Ureter (tissue), 1 donor: ENCODE measurements at regions not wholly inside any gene's neighbourhood (a gene's known extent, or its start where the extent isn't known, plus 50 kb on each side); places are given as distances from the start of the nearest gene placed in this dataset.
"Not testable (repeated sequence)": the region's sequence is repeated elsewhere in the genome, so short reads cannot be mapped to it uniquely, and the experiment has no call there.

Experiments
- DNase-seq: peaks from one replicate; pipeline ENCODE4 v3.0.0-alpha.2; 2020; ENCODE audit warnings: low spot score
- donor health status: DM: yes; HTN: yes; CAD: no.

GRCh38 chr9:42325561-42325960 lies 142.1 kb downstream of the SPATA31A6 start:
- not testable (repeated sequence) for DNase-seq

DNA sequence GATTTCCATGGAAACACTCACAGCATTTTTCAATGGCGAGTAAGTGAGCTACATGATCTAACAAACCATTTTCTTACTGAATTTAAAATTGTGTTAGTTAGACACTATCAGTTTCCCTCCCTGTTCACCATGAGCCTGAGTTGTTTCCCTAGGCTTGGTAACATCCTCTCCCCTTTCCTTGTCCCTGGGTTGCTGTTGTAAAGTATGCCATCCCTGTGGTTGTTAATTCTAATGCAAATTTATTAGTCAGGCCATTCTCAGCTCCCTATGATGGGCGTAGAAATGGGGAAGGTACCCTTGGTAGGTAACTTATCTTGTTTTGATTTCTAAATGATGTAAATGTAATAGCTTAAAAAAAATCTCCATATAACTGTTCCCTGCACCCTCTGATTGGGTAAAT lies 143.0 kb downstream of the SPATA31A6 start:
- not testable (repeated sequence) for DNase-seq

DNA sequence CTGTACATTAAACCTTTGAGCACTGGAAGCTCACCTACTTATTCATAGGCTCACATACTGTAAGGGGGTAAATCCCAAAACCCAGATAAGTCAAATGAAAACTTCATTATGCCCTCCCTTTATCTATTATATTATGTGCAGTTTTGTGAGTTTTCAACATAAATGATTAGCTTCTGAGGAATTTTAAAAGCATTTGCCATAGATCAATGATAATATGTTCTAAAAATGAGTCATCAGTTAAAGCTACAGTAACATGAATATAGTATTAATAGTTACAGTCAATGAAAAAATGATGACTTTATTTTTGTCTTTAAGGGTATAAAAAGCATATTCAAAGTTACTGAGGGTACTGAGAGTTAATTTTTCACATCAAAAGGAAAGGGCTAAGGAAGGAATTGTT lies 151.9 kb downstream of the SPATA31A6 start:
- DNase-seq: not testable (repeated sequence)

DNA sequence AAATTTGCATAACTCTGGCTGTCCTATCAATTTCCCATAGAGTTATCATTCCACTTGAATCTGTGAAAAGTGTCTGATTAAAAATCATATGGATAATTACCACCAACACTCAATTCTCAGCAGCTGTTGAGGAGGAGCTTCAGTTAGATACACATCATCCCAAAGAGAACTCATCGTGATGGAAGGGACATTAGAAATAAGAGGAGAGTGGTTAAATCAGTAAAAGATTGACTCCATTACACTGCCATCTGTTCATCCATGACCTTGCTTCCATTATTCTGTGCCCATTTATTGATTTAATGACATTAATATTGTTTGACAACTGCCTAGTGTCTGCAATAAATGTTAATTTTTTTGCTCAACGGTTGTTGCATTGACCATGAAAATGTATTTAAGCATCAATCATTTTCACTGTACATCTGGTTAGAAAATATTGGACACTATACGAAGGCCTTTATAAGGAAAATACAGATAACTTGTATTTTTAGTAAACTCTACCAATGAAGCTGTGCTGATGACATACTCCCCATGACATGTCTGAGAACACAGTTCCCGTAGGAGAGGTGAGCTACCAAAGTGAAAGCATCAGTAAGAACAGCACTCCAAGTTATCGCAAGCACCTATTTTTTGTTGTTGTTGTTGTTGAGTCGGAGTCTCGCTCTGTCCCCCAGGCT lies 152.7 kb downstream of the SPATA31A6 start:
- not testable (repeated sequence) for DNase-seq

- DNase-seq: not testable (repeated sequence)
Observed at GRCh38 chr9:42338275-42338674, 154.8 kb downstream of the SPATA31A6 start.

DNA sequence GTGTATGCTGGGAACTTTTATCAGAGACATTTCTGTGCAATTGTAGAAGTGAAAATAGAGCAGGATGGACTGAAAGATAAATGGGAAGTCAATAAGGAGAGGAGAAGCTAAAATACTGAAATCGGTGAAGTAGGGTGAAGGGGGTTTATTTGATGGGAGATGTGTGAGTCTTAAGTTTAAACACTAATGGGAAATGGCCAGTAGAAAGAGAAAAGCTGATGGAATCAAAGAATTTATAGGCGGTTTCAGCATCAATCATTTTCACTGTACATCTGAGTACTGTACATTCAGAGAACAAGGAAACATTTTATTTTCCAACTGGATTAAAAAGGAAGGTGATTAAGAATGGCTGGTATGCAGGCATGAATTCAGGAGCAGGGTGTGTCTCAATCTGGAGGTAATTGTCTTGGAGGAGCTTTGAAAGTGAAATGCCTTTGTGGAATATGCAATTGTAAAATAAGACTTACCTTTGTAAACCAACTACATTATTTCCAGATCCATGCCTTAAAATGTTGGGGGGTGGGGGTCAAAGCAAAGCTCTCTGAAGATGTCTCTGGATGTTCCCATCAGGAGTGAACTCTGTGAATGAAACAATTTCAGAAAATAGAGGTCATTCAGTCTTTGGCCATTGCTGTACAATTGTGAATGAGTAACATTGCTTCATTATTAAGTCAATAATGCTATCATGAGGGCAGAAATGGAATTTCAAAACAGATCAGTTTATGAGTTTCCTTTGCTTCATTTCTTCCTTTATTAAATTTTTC lies 156.4 kb downstream of the SPATA31A6 start:
- DNase-seq: not testable (repeated sequence)

DNA sequence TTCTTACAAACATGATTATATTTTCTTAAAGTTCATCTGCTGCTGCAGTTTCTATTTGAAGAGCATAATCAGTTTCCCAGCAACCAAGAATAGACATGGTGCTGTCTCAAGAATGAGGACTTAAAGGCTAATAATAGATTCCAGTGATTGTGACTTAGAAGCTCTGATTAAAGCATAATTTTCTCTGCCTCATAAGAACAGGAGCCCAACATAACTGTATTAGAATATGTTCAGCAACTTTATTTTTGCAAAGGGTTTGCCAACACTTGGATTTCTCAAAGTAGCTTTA lies 156.9 kb downstream of the SPATA31A6 start:
- not testable (repeated sequence) for DNase-seq

GRCh38 chr9:42341860-42342259 lies 158.4 kb downstream of the SPATA31A6 start:
- not testable (repeated sequence) for DNase-seq

DNA sequence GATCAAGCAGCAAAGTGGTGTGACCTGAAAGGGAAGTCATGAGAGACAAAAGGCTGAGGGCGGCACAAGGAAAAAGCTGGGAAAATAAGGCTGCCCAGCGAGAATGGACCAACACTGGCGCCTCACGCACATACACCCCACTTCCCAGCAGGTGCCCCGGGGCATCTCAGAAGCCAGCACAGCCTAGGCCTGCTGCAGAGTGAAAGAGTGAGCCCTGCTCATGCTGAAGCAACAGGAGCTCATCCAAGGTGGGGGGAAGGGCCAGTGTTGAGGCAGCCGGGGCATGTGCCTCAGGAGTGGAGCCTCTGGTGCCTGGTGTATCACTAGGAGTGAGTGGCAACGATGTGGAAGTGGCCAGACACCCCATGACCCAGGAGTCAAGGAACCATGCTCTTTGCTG lies 158.8 kb downstream of the SPATA31A6 start:
- DNase-seq: not testable (repeated sequence)

DNA sequence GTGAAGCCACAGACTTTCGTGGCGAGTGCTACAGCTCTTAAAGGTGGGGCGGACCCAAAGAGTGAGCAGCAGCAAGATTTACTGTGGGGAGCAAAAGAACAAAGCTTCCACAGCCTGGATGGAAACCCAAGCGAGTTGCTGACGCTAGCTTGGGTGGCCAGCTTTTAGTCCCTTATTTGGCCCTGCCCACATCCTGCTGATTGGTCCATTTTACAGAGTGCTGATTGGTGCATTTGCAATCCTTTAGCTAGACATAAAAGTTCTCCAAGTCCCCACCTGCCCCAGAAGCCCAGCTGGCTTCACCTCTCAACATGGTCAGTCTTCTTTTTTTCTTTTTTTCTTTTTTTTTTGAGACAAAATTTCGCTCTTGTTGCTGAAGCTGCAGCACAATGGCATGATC lies 161.0 kb downstream of the SPATA31A6 start:
- DNase-seq: not testable (repeated sequence)

- DNase-seq: not testable (repeated sequence)
Observed at GRCh38 chr9:42346916-42347315, 163.5 kb downstream of the SPATA31A6 start.

DNA sequence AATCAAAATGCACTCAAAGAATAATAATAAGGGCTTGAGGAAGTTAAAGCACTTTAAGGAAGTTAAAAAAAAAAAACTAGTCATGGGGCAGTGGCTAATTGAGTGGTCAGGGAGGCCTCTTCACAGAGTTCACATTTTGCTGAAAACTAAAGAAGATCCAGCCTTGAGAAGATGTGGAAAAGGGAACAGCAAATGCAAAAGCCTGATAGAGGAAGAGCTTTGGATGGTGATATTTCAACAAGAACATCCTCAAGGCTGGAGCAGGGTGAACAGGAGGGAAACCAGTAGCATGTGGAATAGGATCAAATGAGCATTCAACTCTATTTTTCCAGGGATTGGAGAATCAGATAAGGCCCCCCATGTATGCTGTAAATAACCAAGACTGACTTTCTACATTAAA lies 165.7 kb downstream of the SPATA31A6 start:
- not testable (repeated sequence) for DNase-seq

DNA sequence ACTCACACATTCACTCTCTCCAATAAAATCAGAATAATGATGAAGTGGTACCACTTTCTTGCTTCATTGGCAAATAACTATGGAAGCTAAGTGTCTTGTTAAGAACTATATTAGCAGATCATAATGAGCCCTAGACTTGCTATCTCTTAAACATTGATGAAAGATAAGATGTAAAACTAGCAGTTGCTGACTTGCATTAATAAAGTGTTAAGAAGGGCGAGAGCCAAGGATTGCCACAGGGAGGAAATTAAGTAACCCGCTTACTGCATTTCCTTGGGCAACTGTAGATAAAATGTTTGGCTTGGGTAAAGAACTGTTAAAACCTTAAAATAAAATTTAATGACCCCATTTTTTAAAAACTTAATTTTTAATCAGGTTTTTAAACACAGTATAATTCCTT lies 167.0 kb downstream of the SPATA31A6 start:
- DNase-seq: not testable (repeated sequence)

DNA sequence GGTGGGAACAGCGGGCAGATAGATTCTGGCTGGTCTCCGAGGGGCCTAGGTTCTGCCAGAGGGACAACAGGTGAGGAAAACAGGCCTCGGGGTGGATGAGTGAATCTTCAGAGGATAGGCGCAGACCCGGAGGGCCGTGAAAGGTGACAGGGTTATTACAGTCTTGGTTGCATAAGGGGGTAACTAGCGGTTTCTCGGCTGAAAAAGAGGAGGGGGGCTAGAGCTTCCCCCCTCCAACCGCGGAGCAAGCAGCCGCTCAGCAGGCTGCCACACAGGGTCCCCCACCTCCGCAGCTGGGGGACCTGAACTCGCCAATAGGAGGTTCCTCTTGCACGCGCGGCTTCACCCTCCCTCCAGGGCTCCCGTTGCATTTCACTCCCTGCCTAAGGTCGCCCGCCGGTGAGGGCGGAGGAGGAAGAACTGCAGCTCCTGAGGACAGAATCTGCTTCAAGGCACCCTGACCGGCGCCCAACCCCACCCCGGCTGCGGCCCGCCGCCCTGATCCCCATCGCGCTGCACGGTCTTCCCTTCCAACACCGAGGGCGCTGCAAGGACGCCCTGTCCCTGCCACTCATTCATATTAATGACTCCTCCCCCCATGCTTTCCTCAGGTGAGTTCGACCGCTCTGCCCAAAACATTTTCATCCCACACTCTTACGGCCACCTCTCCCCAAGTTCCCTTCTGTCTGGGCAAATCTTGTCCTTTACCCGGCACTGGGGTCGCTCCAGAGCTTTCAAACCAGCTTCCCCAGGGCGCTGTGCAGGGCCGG lies 174.3 kb downstream of the SPATA31A6 start:
- DNase-seq: not testable (repeated sequence)

DNA sequence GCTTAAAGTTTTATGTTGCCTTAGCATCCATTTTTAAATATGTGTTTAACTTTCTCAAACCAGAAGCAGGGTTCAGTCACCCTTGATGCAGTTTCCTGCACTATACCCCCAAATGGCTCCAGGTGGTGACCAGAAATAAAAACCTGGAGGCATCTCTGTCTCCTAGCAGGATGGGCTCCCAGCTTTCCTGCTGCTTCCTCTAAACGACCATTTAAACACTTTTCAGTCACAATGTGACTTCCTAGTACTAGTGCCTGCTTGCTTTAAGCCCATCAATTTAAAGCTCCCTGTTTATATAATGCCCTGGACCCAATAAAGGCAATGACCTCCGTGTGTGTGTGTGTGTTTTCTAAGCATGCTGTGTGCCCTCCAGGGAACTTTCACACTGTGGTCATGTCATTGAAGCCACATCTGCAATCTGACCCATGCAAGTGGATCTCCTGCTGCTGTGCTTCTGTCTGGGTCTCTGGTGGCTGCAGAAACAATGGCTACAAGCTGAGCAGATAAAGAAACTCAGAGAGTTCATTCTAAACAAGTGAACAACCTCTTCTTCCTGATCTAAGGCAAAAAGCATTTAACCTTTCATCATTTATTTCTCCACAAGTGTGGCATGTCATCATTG lies 175.3 kb downstream of the SPATA31A6 start:
- not testable (repeated sequence) for DNase-seq

DNA sequence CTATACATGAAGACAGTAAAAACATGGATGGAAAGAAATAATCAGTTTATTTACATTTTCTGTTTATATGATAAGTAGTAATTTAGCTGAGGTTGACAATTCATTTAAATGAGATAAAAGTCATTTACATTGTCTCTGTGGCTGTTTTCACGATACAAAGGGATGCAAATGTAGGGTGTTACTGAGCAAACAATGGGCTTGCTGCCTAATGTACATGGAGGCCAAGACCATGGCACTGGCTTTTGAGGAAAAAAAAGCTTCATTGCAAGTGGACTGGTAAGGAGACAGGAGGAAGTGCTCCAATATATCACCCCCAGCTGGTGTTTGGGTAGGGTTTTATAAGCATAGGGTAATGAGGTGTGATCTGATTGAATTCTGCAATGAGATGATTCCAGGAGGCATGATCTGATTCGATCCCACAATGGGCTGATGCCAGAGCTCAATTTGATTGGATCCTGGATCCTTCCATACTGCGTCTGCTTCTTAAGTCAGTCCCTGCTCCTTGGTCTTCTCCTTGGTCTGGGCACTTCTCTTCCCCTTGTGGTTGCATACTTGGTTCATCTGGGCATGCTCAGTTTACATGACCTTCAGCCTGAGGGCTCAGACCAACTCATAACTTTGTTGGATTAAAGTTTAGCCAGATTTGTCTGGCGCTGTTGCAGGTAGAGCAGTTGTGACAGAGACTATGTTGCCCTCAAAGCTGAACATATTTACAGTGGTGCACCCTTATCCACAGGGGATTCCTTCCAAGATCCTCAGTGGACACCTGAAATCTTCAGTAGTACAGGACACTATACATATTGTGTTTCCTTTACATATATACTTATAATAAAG lies 181.2 kb downstream of the SPATA31A6 start:
- DNase-seq: not testable (repeated sequence)

- DNase-seq: not testable (repeated sequence)
Observed at GRCh38 chr9:42365244-42365945, 181.9 kb downstream of the SPATA31A6 start.

GRCh38 chr9:42368279-42368881 lies 184.9 kb downstream of the SPATA31A6 start:
- not testable (repeated sequence) for DNase-seq

DNA sequence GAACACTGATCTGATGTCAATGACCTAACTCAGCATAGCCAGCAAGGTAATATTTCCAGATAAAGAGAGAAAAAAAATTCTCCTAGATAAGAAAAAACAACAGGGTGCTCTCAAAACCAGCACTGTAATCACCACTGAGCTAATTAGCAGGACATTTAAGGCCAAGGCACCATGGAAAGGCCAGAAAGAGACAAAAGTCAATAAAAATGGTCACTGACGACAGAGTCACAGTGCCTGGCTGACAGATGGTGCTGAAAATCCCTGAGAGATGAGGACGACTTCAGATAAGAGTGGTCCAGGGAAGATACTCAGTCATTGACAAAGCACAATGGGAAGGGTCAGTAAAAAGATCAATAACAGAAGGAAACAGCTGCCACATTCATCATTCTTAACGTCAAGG lies 186.7 kb downstream of the SPATA31A6 start:
- DNase-seq: not testable (repeated sequence)

GRCh38 chr9:42371417-42371816 lies 188.0 kb downstream of the SPATA31A6 start:
- DNase-seq: not testable (repeated sequence)
